WTC11 (cell line): ENCODE measurements at regions not wholly inside any gene's neighbourhood (a gene's known extent, or its start where the extent isn't known, plus 50 kb on each side); places are given as distances from the start of the nearest gene placed in this dataset.

Experiments
- ATAC-seq: fragments of 200-7000 bp; cut with Tn5 transposase; 2 replicates; pipeline ENCODE4 v1.10.0; 2021; ENCODE audit warnings: mild to moderate bottlenecking, moderate library complexity
- CTCF ChIA-PET: fragments of 300-600 bp; sonication (Branson Sonifier 250); formaldehyde crosslinking; loops from one replicate; lab custom pipeline; 2021; ENCODE audit warnings: antibody characterized with exemption; lab: Charles Lee
- POLR2A ChIA-PET: fragments of 350-600 bp; sonication (Branson Sonifier 250); formaldehyde crosslinking; loops from one replicate; lab custom pipeline; 2021; ENCODE audit warnings: antibody characterized with exemption; lab: Charles Lee
- DNase-seq: peaks from one replicate; pipeline ENCODE4 v3.0.0; 2021; ENCODE audit warnings: low spot score
- H3K27ac Mint-ChIP-seq: 2 replicates; pipeline ENCODE4 v1.8.0; 2021; ENCODE audit warnings: mixed read lengths
- H3K27me3 Mint-ChIP-seq: 2 replicates; pipeline ENCODE4 v1.8.0; 2021; ENCODE audit warnings: low read depth, mild to moderate bottlenecking, moderate library complexity, mixed read lengths
- H3K36me3 Mint-ChIP-seq: 2 replicates; pipeline ENCODE4 v1.8.0; 2021; ENCODE audit warnings: mixed read lengths
- H3K4me1 Mint-ChIP-seq: 2 replicates; pipeline ENCODE4 v1.8.0; 2022; ENCODE audit warnings: mixed read lengths
- H3K4me3 Mint-ChIP-seq: 2 replicates; pipeline ENCODE4 v1.8.0; 2021; ENCODE audit warnings: mild to moderate bottlenecking, moderate library complexity, mixed read lengths
- H3K9me3 Mint-ChIP-seq: 2 replicates; pipeline ENCODE4 v1.8.0; 2021; ENCODE audit warnings: mixed read lengths
- CREB1 ChIP-seq: sonication (generic); formaldehyde crosslinking; IDR thresholded peaks from 2 replicates; pipeline ENCODE4 v1.8.0; 2023; ENCODE audit warnings: mild to moderate bottlenecking, missing genetic modification reagents
- CREM ChIP-seq: sonication (generic); formaldehyde crosslinking; IDR thresholded peaks from 2 replicates; pipeline ENCODE4 v1.8.1; 2022; ENCODE audit warnings: mild to moderate bottlenecking, missing genetic modification reagents, moderate library complexity
- ELF4 ChIP-seq: sonication (generic); formaldehyde crosslinking; IDR thresholded peaks from 2 replicates; pipeline ENCODE4 v1.8.1; 2022; ENCODE audit warnings: low read depth, mild to moderate bottlenecking, moderate library complexity, missing genetic modification reagents
- ETV6 ChIP-seq: sonication (generic); formaldehyde crosslinking; IDR thresholded peaks from 2 replicates; pipeline ENCODE4 v1.8.1; 2022; ENCODE audit warnings: mild to moderate bottlenecking, missing genetic modification reagents
- FOXJ3 ChIP-seq: sonication (generic); formaldehyde crosslinking; IDR thresholded peaks from 2 replicates; pipeline ENCODE4 v1.9.0; 2021; ENCODE audit warnings: missing genetic modification reagents, mild to moderate bottlenecking, borderline replicate concordance
- FOXK1 ChIP-seq: sonication (generic); formaldehyde crosslinking; IDR thresholded peaks from 2 replicates; pipeline ENCODE4 v1.8.0; 2022; ENCODE audit warnings: mild to moderate bottlenecking, moderate library complexity, missing genetic modification reagents
- IRF2 ChIP-seq: sonication (generic); formaldehyde crosslinking; IDR thresholded peaks from 2 replicates; pipeline ENCODE4 v1.8.0; 2022; ENCODE audit warnings: low read depth, missing genetic modification reagents, borderline replicate concordance
- JUN ChIP-seq: sonication (generic); formaldehyde crosslinking; IDR thresholded peaks from 2 replicates; pipeline ENCODE4 v1.8.0; 2023; ENCODE audit warnings: mild to moderate bottlenecking, missing genetic modification reagents
- OVOL2 ChIP-seq: fragments of 250-450 bp; sonication (Bioruptor Pico); IDR thresholded peaks from 2 replicates; pipeline ENCODE4 v1.9.0; 2021; ENCODE audit warnings: mild to moderate bottlenecking, borderline replicate concordance
- SP1 ChIP-seq: sonication (generic); formaldehyde crosslinking; conservative IDR thresholded peaks from 2 replicates; pipeline ENCODE4 v1.8.1; 2022; ENCODE audit warnings: missing genetic modification reagents
- TCF7 ChIP-seq: sonication (generic); formaldehyde crosslinking; IDR thresholded peaks from 2 replicates; pipeline ENCODE4 v1.8.0; 2022; ENCODE audit warnings: mild to moderate bottlenecking, low read depth, missing genetic modification reagents, moderate library complexity
- ZNF121 ChIP-seq: sonication (generic); formaldehyde crosslinking; IDR thresholded peaks from 2 replicates; pipeline ENCODE4 v1.8.0; 2023; ENCODE audit warnings: missing genetic modification reagents
- ZNF219 ChIP-seq: sonication (generic); formaldehyde crosslinking; IDR thresholded peaks from 2 replicates; pipeline ENCODE4 v1.8.0; 2023; ENCODE audit warnings: missing genetic modification reagents, mild to moderate bottlenecking, borderline replicate concordance
- ZNF423 ChIP-seq: fragments of 250-450 bp; sonication (Bioruptor Pico); IDR thresholded peaks from 2 replicates; pipeline ENCODE4 v2.1.2; 2022; ENCODE audit warnings: mild to moderate bottlenecking, moderate library complexity
- ZNF671 ChIP-seq: fragments of 250-450 bp; sonication (Bioruptor Pico); IDR thresholded peaks from 2 replicates; pipeline ENCODE4 v1.8.0; 2021; ENCODE audit warnings: mild to moderate bottlenecking
- TF ChIP-seq, protein P1 (sequence below): sonication (generic); formaldehyde crosslinking; IDR thresholded peaks from 2 replicates; pipeline ENCODE4 v1.8.1; 2023; ENCODE audit warnings: mild to moderate bottlenecking, missing genetic modification reagents, moderate library complexity
- TF ChIP-seq, protein P2 (sequence below): fragments of 200-600 bp; IDR thresholded peaks from 2 replicates; pipeline ENCODE4 v1.8.0; 2022; ENCODE audit warnings: antibody characterized with exemption
- TF ChIP-seq, protein P3 (sequence below): fragments of 250-450 bp; sonication (Bioruptor Pico); IDR thresholded peaks from 2 replicates; pipeline ENCODE4 v1.9.0; 2021; ENCODE audit warnings: mild to moderate bottlenecking, borderline replicate concordance
- TF ChIP-seq, protein P4 (sequence below): fragments of 250-450 bp; sonication (Bioruptor Pico); IDR thresholded peaks from 2 replicates; pipeline ENCODE4 v2.1.2; 2022; ENCODE audit warnings: mild to moderate bottlenecking, moderate library complexity
- TF ChIP-seq, protein P5 (sequence below): sonication (generic); formaldehyde crosslinking; IDR thresholded peaks from 2 replicates; pipeline ENCODE4 v1.8.1; 2023; ENCODE audit warnings: mild to moderate bottlenecking, missing genetic modification reagents
- TF ChIP-seq, protein P6 (sequence below): sonication (generic); formaldehyde crosslinking; IDR thresholded peaks from 2 replicates; pipeline ENCODE4 v1.8.0; 2022; ENCODE audit warnings: mild to moderate bottlenecking, missing genetic modification reagents
- TF ChIP-seq, protein P7 (sequence below): sonication (generic); formaldehyde crosslinking; IDR thresholded peaks from 2 replicates; pipeline ENCODE4 v1.8.0; 2022; ENCODE audit warnings: mild to moderate bottlenecking, missing genetic modification reagents

DNA sequence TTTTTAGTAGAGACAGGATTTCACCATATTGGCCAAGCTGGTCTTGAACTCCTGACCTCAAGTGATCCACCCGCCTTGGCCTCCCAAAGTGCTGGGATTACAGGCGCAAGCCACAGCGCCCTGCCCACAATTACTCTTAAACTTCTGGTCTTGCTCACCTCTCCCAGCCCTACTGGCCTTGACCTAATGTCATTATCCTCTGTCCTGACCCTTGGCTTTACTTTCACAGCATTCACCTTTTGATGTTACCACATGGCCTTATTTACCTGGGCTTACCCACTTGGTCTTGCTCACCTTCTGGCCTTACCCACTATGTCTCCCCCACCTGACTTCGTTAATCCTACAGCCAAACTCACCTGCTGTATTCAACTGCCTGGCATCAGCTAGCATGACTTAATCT is 105.9 kb downstream of the IL12A start:
- H3K27ac Mint-ChIP-seq, result no peak overlapping the region
- H3K27me3 Mint-ChIP-seq, result no peaks in the 10 kb centered on the region
- no peaks in the 10 kb centered on the region for H3K36me3 Mint-ChIP-seq
- no peak for DNase-seq
- CTCF ChIA-PET, result interaction anchor here (0.7 to 1.5 kb wide), 2 partner anchors 116 to 202 kb away, joined by 4 read pairs; no protein-coding TSS in a partner anchor
- no peaks in the 10 kb centered on the region for H3K4me1 Mint-ChIP-seq
- TF ChIP-seq, protein P1, sequence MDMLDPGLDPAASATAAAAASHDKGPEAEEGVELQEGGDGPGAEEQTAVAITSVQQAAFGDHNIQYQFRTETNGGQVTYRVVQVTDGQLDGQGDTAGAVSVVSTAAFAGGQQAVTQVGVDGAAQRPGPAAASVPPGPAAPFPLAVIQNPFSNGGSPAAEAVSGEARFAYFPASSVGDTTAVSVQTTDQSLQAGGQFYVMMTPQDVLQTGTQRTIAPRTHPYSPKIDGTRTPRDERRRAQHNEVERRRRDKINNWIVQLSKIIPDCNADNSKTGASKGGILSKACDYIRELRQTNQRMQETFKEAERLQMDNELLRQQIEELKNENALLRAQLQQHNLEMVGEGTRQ (CRISPR knock-in tag), result no peak
- TF ChIP-seq JUN (CRISPR knock-in tag), result no peak
- no peak for TF ChIP-seq OVOL2 (CRISPR knock-in tag)
- TF ChIP-seq ELF4 (CRISPR knock-in tag), result no peak
- no peak for TF ChIP-seq TCF7 (CRISPR knock-in tag)
- TF ChIP-seq CREB1 (CRISPR knock-in tag), result no peak
- TF ChIP-seq, protein P2, sequence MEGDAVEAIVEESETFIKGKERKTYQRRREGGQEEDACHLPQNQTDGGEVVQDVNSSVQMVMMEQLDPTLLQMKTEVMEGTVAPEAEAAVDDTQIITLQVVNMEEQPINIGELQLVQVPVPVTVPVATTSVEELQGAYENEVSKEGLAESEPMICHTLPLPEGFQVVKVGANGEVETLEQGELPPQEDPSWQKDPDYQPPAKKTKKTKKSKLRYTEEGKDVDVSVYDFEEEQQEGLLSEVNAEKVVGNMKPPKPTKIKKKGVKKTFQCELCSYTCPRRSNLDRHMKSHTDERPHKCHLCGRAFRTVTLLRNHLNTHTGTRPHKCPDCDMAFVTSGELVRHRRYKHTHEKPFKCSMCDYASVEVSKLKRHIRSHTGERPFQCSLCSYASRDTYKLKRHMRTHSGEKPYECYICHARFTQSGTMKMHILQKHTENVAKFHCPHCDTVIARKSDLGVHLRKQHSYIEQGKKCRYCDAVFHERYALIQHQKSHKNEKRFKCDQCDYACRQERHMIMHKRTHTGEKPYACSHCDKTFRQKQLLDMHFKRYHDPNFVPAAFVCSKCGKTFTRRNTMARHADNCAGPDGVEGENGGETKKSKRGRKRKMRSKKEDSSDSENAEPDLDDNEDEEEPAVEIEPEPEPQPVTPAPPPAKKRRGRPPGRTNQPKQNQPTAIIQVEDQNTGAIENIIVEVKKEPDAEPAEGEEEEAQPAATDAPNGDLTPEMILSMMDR, result no peak
- TF ChIP-seq SP1 (CRISPR knock-in tag), result no peak
- TF ChIP-seq ZNF423 (CRISPR knock-in tag), result no peak
- no peak for TF ChIP-seq ZNF671 (CRISPR knock-in tag)
- TF ChIP-seq, protein P3, sequence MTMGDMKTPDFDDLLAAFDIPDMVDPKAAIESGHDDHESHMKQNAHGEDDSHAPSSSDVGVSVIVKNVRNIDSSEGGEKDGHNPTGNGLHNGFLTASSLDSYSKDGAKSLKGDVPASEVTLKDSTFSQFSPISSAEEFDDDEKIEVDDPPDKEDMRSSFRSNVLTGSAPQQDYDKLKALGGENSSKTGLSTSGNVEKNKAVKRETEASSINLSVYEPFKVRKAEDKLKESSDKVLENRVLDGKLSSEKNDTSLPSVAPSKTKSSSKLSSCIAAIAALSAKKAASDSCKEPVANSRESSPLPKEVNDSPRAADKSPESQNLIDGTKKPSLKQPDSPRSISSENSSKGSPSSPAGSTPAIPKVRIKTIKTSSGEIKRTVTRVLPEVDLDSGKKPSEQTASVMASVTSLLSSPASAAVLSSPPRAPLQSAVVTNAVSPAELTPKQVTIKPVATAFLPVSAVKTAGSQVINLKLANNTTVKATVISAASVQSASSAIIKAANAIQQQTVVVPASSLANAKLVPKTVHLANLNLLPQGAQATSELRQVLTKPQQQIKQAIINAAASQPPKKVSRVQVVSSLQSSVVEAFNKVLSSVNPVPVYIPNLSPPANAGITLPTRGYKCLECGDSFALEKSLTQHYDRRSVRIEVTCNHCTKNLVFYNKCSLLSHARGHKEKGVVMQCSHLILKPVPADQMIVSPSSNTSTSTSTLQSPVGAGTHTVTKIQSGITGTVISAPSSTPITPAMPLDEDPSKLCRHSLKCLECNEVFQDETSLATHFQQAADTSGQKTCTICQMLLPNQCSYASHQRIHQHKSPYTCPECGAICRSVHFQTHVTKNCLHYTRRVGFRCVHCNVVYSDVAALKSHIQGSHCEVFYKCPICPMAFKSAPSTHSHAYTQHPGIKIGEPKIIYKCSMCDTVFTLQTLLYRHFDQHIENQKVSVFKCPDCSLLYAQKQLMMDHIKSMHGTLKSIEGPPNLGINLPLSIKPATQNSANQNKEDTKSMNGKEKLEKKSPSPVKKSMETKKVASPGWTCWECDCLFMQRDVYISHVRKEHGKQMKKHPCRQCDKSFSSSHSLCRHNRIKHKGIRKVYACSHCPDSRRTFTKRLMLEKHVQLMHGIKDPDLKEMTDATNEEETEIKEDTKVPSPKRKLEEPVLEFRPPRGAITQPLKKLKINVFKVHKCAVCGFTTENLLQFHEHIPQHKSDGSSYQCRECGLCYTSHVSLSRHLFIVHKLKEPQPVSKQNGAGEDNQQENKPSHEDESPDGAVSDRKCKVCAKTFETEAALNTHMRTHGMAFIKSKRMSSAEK (CRISPR knock-in tag), result no peak
- no peak for TF ChIP-seq FOXK1 (CRISPR knock-in tag)
- no peak for TF ChIP-seq ZNF219
- TF ChIP-seq, protein P4, sequence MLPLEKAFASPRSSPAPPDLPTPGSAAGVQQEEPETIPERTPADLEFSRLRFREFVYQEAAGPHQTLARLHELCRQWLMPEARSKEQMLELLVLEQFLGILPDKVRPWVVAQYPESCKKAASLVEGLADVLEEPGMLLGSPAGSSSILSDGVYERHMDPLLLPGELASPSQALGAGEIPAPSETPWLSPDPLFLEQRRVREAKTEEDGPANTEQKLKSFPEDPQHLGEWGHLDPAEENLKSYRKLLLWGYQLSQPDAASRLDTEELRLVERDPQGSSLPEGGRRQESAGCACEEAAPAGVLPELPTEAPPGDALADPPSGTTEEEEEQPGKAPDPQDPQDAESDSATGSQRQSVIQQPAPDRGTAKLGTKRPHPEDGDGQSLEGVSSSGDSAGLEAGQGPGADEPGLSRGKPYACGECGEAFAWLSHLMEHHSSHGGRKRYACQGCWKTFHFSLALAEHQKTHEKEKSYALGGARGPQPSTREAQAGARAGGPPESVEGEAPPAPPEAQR (CRISPR knock-in tag), result no peak
- TF ChIP-seq CREM (CRISPR knock-in tag), result no peak
- TF ChIP-seq ETV6 (CRISPR knock-in tag), result no peak
- no peak for TF ChIP-seq FOXJ3 (CRISPR knock-in tag)
- TF ChIP-seq, all 79 proteins: peak for 0
- ATAC-seq, result no peak
- H3K4me3 Mint-ChIP-seq, result no peak overlapping the region
- POLR2A ChIA-PET, result no interaction called here
- H3K9me3 Mint-ChIP-seq, result peaks cover 2% of the 10 kb centered on the region; the same call in 1 of the 2 replicates

DNA sequence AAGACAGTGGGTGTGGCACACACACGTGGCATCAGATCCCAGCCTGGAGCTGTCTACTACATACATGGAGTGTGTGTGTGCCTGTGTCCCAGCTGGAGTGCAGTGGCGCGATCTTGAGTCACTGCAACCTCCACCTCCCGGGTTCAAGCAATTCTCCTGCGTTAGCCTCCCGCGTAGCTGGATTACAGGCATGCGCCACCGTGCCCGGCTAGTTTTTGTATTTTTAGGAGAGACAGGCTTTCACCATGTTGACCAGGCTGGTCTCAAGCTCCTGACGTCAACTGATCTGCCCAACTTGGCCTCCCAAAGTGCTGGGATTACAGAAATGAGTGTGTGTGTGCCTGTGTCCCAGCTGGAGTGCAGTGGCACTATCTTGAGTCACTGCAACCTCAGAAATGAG is 108.8 kb downstream of the IL12A start:
- H3K27ac Mint-ChIP-seq, result no peak overlapping the region
- DNase-seq, result no peak
- no peaks in the 10 kb centered on the region for H3K27me3 Mint-ChIP-seq
- ATAC-seq, result no peak
- ChIA-PET CTCF (no interaction called here), POLR2A (no interaction called here)
- H3K9me3 Mint-ChIP-seq, result no peaks in the 10 kb centered on the region
- H3K36me3 Mint-ChIP-seq, result no peaks in the 10 kb centered on the region
- H3K4me3 Mint-ChIP-seq, result no peak overlapping the region
- no peaks in the 10 kb centered on the region for H3K4me1 Mint-ChIP-seq
- TF ChIP-seq, protein P5, sequence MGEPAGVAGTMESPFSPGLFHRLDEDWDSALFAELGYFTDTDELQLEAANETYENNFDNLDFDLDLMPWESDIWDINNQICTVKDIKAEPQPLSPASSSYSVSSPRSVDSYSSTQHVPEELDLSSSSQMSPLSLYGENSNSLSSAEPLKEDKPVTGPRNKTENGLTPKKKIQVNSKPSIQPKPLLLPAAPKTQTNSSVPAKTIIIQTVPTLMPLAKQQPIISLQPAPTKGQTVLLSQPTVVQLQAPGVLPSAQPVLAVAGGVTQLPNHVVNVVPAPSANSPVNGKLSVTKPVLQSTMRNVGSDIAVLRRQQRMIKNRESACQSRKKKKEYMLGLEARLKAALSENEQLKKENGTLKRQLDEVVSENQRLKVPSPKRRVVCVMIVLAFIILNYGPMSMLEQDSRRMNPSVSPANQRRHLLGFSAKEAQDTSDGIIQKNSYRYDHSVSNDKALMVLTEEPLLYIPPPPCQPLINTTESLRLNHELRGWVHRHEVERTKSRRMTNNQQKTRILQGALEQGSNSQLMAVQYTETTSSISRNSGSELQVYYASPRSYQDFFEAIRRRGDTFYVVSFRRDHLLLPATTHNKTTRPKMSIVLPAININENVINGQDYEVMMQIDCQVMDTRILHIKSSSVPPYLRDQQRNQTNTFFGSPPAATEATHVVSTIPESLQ (CRISPR knock-in tag), result no peak
- TF ChIP-seq ZNF121 (CRISPR knock-in tag) (no peak), IRF2 (CRISPR knock-in tag) (no peak), FOXJ3 (CRISPR knock-in tag) (no peak)
- TF ChIP-seq, protein P6, sequence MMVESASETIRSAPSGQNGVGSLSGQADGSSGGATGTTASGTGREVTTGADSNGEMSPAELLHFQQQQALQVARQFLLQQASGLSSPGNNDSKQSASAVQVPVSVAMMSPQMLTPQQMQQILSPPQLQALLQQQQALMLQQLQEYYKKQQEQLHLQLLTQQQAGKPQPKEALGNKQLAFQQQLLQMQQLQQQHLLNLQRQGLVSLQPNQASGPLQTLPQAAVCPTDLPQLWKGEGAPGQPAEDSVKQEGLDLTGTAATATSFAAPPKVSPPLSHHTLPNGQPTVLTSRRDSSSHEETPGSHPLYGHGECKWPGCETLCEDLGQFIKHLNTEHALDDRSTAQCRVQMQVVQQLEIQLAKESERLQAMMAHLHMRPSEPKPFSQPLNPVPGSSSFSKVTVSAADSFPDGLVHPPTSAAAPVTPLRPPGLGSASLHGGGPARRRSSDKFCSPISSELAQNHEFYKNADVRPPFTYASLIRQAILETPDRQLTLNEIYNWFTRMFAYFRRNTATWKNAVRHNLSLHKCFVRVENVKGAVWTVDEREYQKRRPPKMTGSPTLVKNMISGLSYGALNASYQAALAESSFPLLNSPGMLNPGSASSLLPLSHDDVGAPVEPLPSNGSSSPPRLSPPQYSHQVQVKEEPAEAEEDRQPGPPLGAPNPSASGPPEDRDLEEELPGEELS (CRISPR knock-in tag), result no peak
- TF ChIP-seq, protein P7, sequence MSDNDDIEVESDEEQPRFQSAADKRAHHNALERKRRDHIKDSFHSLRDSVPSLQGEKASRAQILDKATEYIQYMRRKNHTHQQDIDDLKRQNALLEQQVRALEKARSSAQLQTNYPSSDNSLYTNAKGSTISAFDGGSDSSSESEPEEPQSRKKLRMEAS (CRISPR knock-in tag), result no peak
